HepG2 (cell line): ENCODE measurements at regions not wholly inside any gene's neighbourhood (a gene's known extent, or its start where the extent isn't known, plus 50 kb on each side); places are given as distances from the start of the nearest gene placed in this dataset.

Source experiments
- TP53 ChIP-seq: sonication (generic); formaldehyde crosslinking; conservative IDR thresholded peaks from 2 replicates; pipeline ENCODE4 v1.4.0; 2020; ENCODE audit warnings: missing genetic modification reagents
- ZBTB49 ChIP-seq: sonication (generic); formaldehyde crosslinking; IDR thresholded peaks from 2 replicates; pipeline ENCODE4 v1.4.0; 2020; ENCODE audit warnings: missing genetic modification reagents, borderline replicate concordance
- ZNF616 ChIP-seq: sonication (generic); formaldehyde crosslinking; IDR thresholded peaks from 2 replicates; pipeline ENCODE4 v1.5.0; 2020; ENCODE audit warnings: low read depth, mild to moderate bottlenecking, missing genetic modification reagents
- TF ChIP-seq, protein P1 (sequence below): sonication (generic); formaldehyde crosslinking; IDR thresholded peaks from one replicate; pipeline ENCODE4 v1.5.1; 2020; ENCODE audit warnings: mild to moderate bottlenecking, missing genetic modification reagents; ENCODE audit errors: not compliant biosample characterization

GRCh38 chr6:113208726-113209125, 648.4 kb upstream of the MARCKS start:
- TF ChIP-seq ZBTB49 (CRISPR knock-in tag) (no peak), TP53 (CRISPR knock-in tag) (no peak), ZNF616 (no peak)
- TF ChIP-seq, protein P1, sequence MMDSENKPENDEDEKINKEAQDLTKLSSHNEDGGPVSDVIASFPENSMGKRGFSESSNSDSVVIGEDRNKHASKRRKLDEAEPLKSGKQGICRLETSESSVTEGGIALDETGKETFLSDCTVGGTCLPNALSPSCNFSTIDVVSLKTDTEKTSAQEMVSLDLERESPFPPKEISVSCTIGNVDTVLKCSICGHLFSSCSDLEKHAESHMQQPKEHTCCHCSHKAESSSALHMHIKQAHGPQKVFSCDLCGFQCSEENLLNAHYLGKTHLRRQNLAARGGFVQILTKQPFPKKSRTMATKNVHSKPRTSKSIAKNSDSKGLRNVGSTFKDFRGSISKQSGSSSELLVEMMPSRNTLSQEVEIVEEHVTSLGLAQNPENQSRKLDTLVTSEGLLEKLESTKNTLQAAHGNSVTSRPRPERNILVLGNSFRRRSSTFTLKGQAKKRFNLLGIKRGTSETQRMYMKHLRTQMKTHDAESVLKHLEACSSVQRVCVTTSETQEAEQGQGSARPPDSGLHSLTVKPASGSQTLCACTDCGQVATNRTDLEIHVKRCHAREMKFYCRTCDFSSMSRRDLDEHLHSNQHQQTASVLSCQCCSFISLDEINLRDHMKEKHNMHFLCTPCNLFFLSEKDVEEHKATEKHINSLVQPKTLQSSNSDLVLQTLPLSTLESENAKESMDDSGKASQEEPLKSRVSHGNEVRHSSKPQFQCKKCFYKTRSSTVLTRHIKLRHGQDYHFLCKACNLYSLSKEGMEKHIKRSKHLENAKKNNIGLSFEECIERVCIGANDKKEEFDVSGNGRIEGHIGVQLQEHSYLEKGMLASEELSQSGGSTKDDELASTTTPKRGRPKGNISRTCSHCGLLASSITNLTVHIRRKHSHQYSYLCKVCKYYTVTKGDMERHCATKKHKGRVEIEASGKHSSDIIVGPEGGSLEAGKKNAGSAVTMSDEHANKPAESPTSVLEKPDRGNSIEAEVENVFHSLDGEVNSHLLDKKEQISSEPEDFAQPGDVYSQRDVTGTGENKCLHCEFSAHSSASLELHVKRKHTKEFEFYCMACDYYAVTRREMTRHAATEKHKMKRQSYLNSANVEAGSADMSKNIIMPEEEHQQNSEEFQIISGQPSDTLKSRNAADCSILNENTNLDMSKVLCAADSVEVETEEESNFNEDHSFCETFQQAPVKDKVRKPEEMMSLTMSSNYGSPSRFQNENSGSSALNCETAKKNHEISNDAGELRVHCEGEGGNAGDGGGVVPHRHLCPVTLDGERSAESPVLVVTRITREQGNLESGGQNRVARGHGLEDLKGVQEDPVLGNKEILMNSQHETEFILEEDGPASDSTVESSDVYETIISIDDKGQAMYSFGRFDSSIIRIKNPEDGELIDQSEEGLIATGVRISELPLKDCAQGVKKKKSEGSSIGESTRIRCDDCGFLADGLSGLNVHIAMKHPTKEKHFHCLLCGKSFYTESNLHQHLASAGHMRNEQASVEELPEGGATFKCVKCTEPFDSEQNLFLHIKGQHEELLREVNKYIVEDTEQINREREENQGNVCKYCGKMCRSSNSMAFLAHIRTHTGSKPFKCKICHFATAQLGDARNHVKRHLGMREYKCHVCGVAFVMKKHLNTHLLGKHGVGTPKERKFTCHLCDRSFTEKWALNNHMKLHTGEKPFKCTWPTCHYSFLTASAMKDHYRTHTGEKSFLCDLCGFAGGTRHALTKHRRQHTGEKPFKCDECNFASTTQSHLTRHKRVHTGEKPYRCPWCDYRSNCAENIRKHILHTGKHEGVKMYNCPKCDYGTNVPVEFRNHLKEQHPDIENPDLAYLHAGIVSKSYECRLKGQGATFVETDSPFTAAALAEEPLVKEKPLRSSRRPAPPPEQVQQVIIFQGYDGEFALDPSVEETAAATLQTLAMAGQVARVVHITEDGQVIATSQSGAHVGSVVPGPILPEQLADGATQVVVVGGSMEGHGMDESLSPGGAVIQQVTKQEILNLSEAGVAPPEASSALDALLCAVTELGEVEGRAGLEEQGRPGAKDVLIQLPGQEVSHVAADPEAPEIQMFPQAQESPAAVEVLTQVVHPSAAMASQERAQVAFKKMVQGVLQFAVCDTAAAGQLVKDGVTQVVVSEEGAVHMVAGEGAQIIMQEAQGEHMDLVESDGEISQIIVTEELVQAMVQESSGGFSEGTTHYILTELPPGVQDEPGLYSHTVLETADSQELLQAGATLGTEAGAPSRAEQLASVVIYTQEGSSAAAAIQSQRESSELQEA (CRISPR knock-in tag): no peak
